IMR-90 (cell line): ENCODE measurements at regions not wholly inside any gene's neighbourhood (a gene's known extent, or its start where the extent isn't known, plus 50 kb on each side); places are given as distances from the start of the nearest gene placed in this dataset.

Source experiments
- ATAC-seq: fragments of 200-7000 bp; cut with Tn5 transposase; 2 replicates; pipeline ENCODE4 v1.9.1; 2020; ENCODE audit warnings: low read depth, mild to moderate bottlenecking, moderate library complexity
- BruUV-seq: library from RNA; stranded (reverse); fragments of 400-500 nt; replicated peaks from 2 replicates; lab custom pipeline; 2021; lab: Mats Ljungman, UMichigan
- CTCF ChIA-PET: fragments of 300-600 bp; formaldehyde crosslinking; extraction: SDS; loops from one replicate; lab custom pipeline; 2021; ENCODE audit warnings: antibody characterized with exemption; lab: Yijun Ruan, JAX
- POLR2A ChIA-PET: fragments of 300-600 bp; sonication (Branson Sonifier 250); formaldehyde crosslinking; loops from one replicate; lab custom pipeline; 2022; ENCODE audit warnings: antibody characterized with exemption; ENCODE audit not compliant: unreplicated experiment; lab: Charles Lee
- DNase-seq: peaks from one replicate; pipeline ENCODE4 v3.0.0; 2013
- H2AFZ ChIP-seq: replicated peaks from 2 replicates; pipeline ENCODE3; 2013; ENCODE audit warnings: low read length, mild to moderate bottlenecking; ENCODE audit not compliant: poor library complexity
- H2AK5ac ChIP-seq: 2 replicates; pipeline ENCODE4 v1.6.1; 2013; ENCODE audit warnings: low read depth, low read length, inconsistent platforms
- H2AK9ac ChIP-seq: replicated peaks from 2 replicates; pipeline ENCODE3; 2013; ENCODE audit warnings: mild to moderate bottlenecking, low read depth, low read length, moderate library complexity; ENCODE audit not compliant: poor library complexity
- H2BK120ac ChIP-seq: 2 replicates; pipeline ENCODE4 v1.6.1; 2013; ENCODE audit warnings: low read depth, low read length, inconsistent platforms
- H2BK15ac ChIP-seq: 3 replicates; pipeline ENCODE4 v1.6.1; 2013; ENCODE audit warnings: low read depth, low read length, inconsistent platforms
- H2BK20ac ChIP-seq: 2 replicates; pipeline ENCODE4 v1.6.1; 2013; ENCODE audit warnings: low read depth, mild to moderate bottlenecking, inconsistent platforms, low read length, moderate library complexity
- H2BK5ac ChIP-seq: 2 replicates; pipeline ENCODE4 v1.6.1; 2013; ENCODE audit warnings: mild to moderate bottlenecking, low read depth, low read length, inconsistent platforms; ENCODE audit not compliant: poor library complexity, severe bottlenecking
- H3K14ac ChIP-seq: replicated peaks from 2 replicates; pipeline ENCODE4 v1.6.1; 2013; ENCODE audit warnings: low read depth, low read length, inconsistent platforms
- H3K18ac ChIP-seq: 2 replicates; pipeline ENCODE4 v1.6.1; 2013; ENCODE audit warnings: low read depth, low read length, control low read depth
- H3K23ac ChIP-seq: 2 replicates; pipeline ENCODE4 v1.6.1; 2013; ENCODE audit warnings: low read depth, low read length, inconsistent platforms
- H3K27ac ChIP-seq: 2 replicates; pipeline ENCODE4 v1.5.1; 2013; ENCODE audit warnings: mild to moderate bottlenecking, control low read depth, low read length; ENCODE audit not compliant: insufficient read depth
- H3K27me3 ChIP-seq: 2 replicates; pipeline ENCODE4 v1.6.1; 2013; ENCODE audit warnings: low read length; ENCODE audit not compliant: control insufficient read depth, insufficient read depth
- H3K36me3 ChIP-seq: 2 replicates; pipeline ENCODE4 v1.6.1; 2013; ENCODE audit warnings: low read length, mixed read lengths; ENCODE audit not compliant: control insufficient read depth, insufficient read depth
- H3K4ac ChIP-seq: 2 replicates; pipeline ENCODE4 v1.6.1; 2013; ENCODE audit warnings: low read depth, low read length, inconsistent platforms
- H3K4me1 ChIP-seq: 2 replicates; pipeline ENCODE4 v1.6.1; 2013; ENCODE audit warnings: low read length, mixed read lengths; ENCODE audit not compliant: control insufficient read depth, insufficient read depth
- H3K4me2 ChIP-seq: 2 replicates; pipeline ENCODE4 v1.6.1; 2013; ENCODE audit warnings: low read depth, mild to moderate bottlenecking, control low read depth, low read length, moderate library complexity
- H3K4me3 ChIP-seq: 2 replicates; pipeline ENCODE4 v1.5.1; 2013; ENCODE audit warnings: low read depth, mild to moderate bottlenecking, control low read depth, low read length, moderate library complexity; ENCODE audit not compliant: insufficient read depth
- H3K56ac ChIP-seq: 2 replicates; pipeline ENCODE4 v1.6.1; 2013; ENCODE audit warnings: low read length, inconsistent platforms; ENCODE audit not compliant: insufficient read depth; ENCODE audit errors: extremely low read depth
- H3K79me1 ChIP-seq, 2 experiments: 2 replicates each; pipeline ENCODE4 v1.6.1; 2013; ENCODE audit warnings: low read length in 2 of 2, inconsistent platforms in 1 of 2, low read depth in 1 of 2
- H3K9ac ChIP-seq: 2 replicates; pipeline ENCODE4 v1.6.1; 2013; ENCODE audit warnings: low read depth, low read length, control low read depth
- H3K9me1 ChIP-seq: 2 replicates; pipeline ENCODE4 v1.6.1; 2013; ENCODE audit warnings: low read length, inconsistent platforms; ENCODE audit not compliant: insufficient read depth
- H3K9me3 ChIP-seq: 2 replicates; pipeline ENCODE4 v1.6.1; 2013; ENCODE audit warnings: low read length; ENCODE audit not compliant: control insufficient read depth, insufficient read depth
- H4K20me1 ChIP-seq: 2 replicates; pipeline ENCODE4 v1.6.1; 2013; ENCODE audit warnings: low read length, inconsistent platforms; ENCODE audit not compliant: insufficient read depth
- H4K5ac ChIP-seq: 2 replicates; pipeline ENCODE4 v1.6.1; 2013; ENCODE audit warnings: mild to moderate bottlenecking, low read depth, low read length, control low read depth
- H4K8ac ChIP-seq, 2 experiments: 2 replicates each; pipeline ENCODE4 v1.6.1; 2013; ENCODE audit warnings: low read depth in 2 of 2, low read length in 2 of 2, control low read depth in 1 of 2, inconsistent platforms in 1 of 2
- H4K91ac ChIP-seq: 2 replicates; pipeline ENCODE4 v1.6.1; 2013; ENCODE audit warnings: low read depth, low read length, inconsistent platforms; ENCODE audit not compliant: insufficient read depth
- BHLHE40 ChIP-seq: fragments of 150-350 bp; IDR thresholded peaks from 2 replicates; pipeline ENCODE4 v1.6.1; 2016; ENCODE audit warnings: mild to moderate bottlenecking, low read depth, low read length
- CEBPB ChIP-seq: IDR thresholded peaks from 2 replicates; pipeline ENCODE4 v1.6.1; 2012; ENCODE audit warnings: low read depth, low read length, improper control_type of control experiment
- MAFK ChIP-seq: IDR thresholded peaks from 2 replicates; pipeline ENCODE4 v1.6.1; 2012; ENCODE audit warnings: low read depth, low read length, improper control_type of control experiment
- MAZ ChIP-seq: IDR thresholded peaks from 2 replicates; pipeline ENCODE4 v1.6.1; 2012; ENCODE audit warnings: low read depth, mild to moderate bottlenecking, low read length, improper control_type of control experiment, moderate library complexity, borderline replicate concordance
- MXI1 ChIP-seq: IDR thresholded peaks from 2 replicates; pipeline ENCODE4 v1.6.1; 2012; ENCODE audit warnings: low read depth, mild to moderate bottlenecking, low read length, moderate library complexity, borderline replicate concordance
- NFE2L2 ChIP-seq: fragments of 150-350 bp; IDR thresholded peaks from 2 replicates; pipeline ENCODE4 v1.6.1; 2016; ENCODE audit warnings: low read depth, mild to moderate bottlenecking, low read length
- RAD21 ChIP-seq: IDR thresholded peaks from 2 replicates; pipeline ENCODE4 v1.6.1; 2012; ENCODE audit warnings: low read length, improper control_type of control experiment
- RCOR1 ChIP-seq: IDR thresholded peaks from 2 replicates; pipeline ENCODE4 v1.6.1; 2012; ENCODE audit warnings: mild to moderate bottlenecking, low read length, improper control_type of control experiment; ENCODE audit not compliant: insufficient replicate concordance
- RFX5 ChIP-seq: IDR thresholded peaks from 2 replicates; pipeline ENCODE4 v1.8.0; 2012; ENCODE audit warnings: low read depth, mild to moderate bottlenecking, low read length, moderate library complexity
- SMC3 ChIP-seq: fragments of 150-350 bp; IDR thresholded peaks from 2 replicates; pipeline ENCODE4 v1.6.1; 2016; ENCODE audit warnings: low read depth, mild to moderate bottlenecking, antibody characterized with exemption, low read length, moderate library complexity
- WGBS, 2 experiments: methylation state at CpG; one replicate each; pipeline versions ENCODE4 v1.1.5 to v1.1.7; 2013; ENCODE audit warnings: missing lambda C conversion rate in 2 of 2; ENCODE audit not compliant: insufficient read length in 1 of 2; ENCODE audit errors: extremely low coverage in 2 of 2; 5-methylcytosine and 5-hydroxymethylcytosine counted together
- dilution Hi-C: fragments of 300-500 bp; cut with HindIII; formaldehyde crosslinking; loops from one replicate; pipeline ENCODE4 v1.14.3; 2018; ENCODE audit warnings: low sequenced_read_pairs; ENCODE audit not compliant: unreplicated experiment
- in situ Hi-C: fragments of 300-500 bp; cut with MboI; formaldehyde crosslinking; loops from 3 replicates; pipeline ENCODE4 v1.14.3; 2019; ENCODE audit warnings: low sequenced_read_pairs, inconsistent platforms, mixed read lengths
- intact Hi-C: fragments of 100-400 bp; cut with micrococcal nuclease; formaldehyde crosslinking; loops from 2 replicates; pipeline ENCODE4 v1.10.0; 2022
- TF ChIP-seq, protein P1 (sequence below): fragments of 150-350 bp; IDR thresholded peaks from 2 replicates; pipeline ENCODE4 v1.6.1; 2016; ENCODE audit warnings: low read depth, mild to moderate bottlenecking, low read length, moderate library complexity, borderline replicate concordance
- TF ChIP-seq, protein P2 (sequence below): fragments of 150-350 bp; IDR thresholded peaks from 2 replicates; pipeline ENCODE4 v1.6.1; 2017; ENCODE audit warnings: mild to moderate bottlenecking, antibody characterized with exemption, low read length, low read depth

DNA sequence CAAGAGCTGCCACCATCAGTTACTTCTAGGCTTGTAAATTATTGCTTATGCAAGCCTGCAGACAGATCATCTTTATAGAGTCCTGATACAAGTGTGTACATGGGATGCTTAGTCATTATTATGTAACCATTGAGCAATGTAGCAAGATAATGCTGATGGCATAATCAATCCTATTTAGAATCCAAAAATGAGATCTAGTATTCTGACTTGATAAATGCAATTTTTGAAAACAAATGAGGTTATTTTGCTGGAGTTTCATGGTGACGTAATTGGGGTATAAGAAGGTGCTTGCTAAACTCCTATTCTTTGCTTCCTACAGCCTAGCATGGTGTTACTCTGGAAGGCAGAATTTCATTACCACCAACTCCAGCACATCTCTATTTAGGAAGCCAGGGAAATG, 801.7 kb upstream of the PRMT6 start:
- Histone ChIP-seq H2BK20ac (no peak overlapping the region), H4K91ac (no peak overlapping the region), H2AK9ac (no peak overlapping the region), H3K27ac (no peak overlapping the region), H3K18ac (no peak overlapping the region), H3K4me1 (no peaks in the 10 kb centered on the region), H4K20me1 (no peaks in the 10 kb centered on the region), H2AK5ac (no peak overlapping the region), H2BK5ac (no peak overlapping the region), H3K4me2 (no peak overlapping the region), H2BK15ac (no peak overlapping the region), H3K56ac (no peak overlapping the region), H3K23ac (no peak overlapping the region), H3K79me1 (no peaks in the 10 kb centered on the region), H2BK120ac (no peak overlapping the region), H3K4ac (no peak overlapping the region), H3K9ac (no peak overlapping the region), H3K14ac (no peak overlapping the region), H3K4me3 (no peak overlapping the region), H4K8ac (no peak overlapping the region), H3K27me3 (no peaks in the 10 kb centered on the region), H3K36me3 (no peaks in the 10 kb centered on the region), H2AFZ (no peak overlapping the region), H4K5ac (no peak overlapping the region), H3K9me3 (no peaks in the 10 kb centered on the region), H3K9me1 (no peaks in the 10 kb centered on the region)
- BruUV-seq, result no TSS peak
- no peak for ATAC-seq
- in situ Hi-C loops (no loop called here), intact Hi-C loops (no loop called here), dilution Hi-C loops (no loop called here)
- CTCF ChIA-PET, result no interaction called here
- POLR2A ChIA-PET, result no interaction called here
- no peak for DNase-seq
- TF ChIP-seq CEBPB, result no peak
- TF ChIP-seq SMC3, result no peak
- no peak for TF ChIP-seq MAZ
- no peak for TF ChIP-seq RAD21
- TF ChIP-seq MAFK, result no peak
- no peak for TF ChIP-seq NFE2L2
- no peak for TF ChIP-seq RCOR1
- TF ChIP-seq, protein P1, sequence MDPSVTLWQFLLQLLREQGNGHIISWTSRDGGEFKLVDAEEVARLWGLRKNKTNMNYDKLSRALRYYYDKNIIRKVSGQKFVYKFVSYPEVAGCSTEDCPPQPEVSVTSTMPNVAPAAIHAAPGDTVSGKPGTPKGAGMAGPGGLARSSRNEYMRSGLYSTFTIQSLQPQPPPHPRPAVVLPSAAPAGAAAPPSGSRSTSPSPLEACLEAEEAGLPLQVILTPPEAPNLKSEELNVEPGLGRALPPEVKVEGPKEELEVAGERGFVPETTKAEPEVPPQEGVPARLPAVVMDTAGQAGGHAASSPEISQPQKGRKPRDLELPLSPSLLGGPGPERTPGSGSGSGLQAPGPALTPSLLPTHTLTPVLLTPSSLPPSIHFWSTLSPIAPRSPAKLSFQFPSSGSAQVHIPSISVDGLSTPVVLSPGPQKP, result no peak
- TF ChIP-seq, protein P2, sequence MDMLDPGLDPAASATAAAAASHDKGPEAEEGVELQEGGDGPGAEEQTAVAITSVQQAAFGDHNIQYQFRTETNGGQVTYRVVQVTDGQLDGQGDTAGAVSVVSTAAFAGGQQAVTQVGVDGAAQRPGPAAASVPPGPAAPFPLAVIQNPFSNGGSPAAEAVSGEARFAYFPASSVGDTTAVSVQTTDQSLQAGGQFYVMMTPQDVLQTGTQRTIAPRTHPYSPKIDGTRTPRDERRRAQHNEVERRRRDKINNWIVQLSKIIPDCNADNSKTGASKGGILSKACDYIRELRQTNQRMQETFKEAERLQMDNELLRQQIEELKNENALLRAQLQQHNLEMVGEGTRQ, result no peak
- TF ChIP-seq BHLHE40, result no peak
- TF ChIP-seq MXI1, result no peak
- TF ChIP-seq RFX5, result no peak
- no CpG with 5 or more reads among the region's 1 CpG for WGBS, 2 experiments
